Stimulated activated CD8-positive, alpha-beta memory T cell treated with anti-CD3 and anti-CD28 coated beads, Interleukin-7, amount 100 ng/mL, for 48 hours (primary cell): ENCODE measurements at regions not wholly inside any gene's neighbourhood (a gene's known extent, or its start where the extent isn't known, plus 50 kb on each side); places are given as distances from the start of the nearest gene placed in this dataset.

Experiments
- DNase-seq, 2 donors: peaks; one replicate each; pipeline ENCODE4 v3.0.0-alpha.2; 2020; ENCODE audit warnings: low read depth in 1 of 2; ENCODE audit errors: extremely low read depth in 1 of 2

DNA sequence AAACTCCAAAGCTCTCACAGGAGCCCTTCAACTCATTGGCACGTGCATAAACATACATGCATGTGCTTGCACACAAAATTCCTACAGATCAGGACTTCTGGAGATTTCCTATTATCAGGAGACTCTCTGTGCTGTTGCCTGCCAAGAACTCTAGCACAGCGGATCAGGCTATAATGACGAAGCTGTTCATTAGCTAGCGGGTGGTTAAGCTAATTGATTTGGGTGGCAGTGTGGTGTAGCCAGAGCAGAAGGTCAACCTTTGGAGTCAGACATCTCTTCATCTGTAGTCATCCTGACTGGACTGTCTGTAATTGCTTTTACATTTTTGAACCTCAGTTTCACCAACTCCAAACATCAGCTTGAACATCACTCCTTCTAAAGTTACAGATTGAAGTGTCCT, 69.0 kb downstream of the KIF2B start:
- no peak for DNase-seq

DNA sequence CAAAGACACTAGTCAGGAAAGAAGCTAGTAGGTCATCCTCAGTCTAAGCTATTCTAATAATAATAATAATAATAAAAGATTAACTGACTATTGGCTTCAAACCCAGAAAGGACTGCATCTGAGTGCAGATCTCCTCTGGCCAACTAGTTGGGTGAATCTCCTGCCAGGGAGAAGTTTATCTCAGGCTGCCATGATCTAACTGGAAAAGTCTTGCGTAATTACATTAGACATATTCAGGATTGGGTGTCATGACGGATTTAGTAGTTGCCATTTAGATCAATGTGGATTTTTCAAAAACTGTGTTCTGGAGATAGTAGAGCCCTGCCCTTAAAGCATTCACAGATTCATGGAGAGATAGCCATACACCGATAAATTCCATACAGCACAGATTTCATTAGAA, 69.5 kb downstream of the KIF2B start:
- no peak for DNase-seq

DNA sequence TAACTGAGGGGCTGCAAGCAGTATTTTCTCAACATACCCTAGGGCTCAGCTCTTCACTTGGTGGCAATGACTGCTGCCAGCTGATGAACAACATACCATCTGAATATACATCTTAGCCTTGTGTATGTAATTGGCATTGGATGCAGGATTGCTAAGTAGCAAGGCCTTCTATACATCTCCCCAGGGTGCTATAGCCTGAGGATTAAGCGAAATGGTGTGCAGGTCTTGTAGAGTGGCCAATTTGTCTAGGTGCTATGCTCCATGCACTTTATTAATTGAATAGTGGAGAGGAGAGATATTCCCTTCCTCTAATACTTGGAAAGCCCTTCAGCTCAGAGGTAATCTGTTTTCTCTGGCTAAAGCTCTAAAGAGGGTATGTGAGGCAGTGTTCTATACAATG, 71.9 kb downstream of the KIF2B start:
- DNase-seq: no peak

DNA sequence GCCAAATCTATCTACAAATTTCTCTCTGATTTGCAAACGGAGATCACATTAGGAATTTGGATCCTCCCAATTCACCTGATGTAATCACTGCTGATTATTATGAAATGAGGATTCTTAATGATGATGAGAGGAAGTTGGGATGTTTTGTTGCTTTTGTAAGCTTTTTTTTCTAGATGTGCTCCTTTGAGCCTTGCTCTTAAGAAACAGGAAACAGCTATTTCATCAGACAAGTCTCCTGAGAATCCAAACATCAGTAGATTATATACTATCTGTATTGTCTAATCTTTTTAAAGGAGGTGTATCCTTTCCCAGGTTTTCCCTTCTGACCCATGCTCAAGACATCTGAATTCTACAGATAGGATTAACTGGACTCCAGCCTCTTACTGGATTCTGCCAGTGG, 73.3 kb downstream of the KIF2B start:
- DNase-seq: no peak

DNA sequence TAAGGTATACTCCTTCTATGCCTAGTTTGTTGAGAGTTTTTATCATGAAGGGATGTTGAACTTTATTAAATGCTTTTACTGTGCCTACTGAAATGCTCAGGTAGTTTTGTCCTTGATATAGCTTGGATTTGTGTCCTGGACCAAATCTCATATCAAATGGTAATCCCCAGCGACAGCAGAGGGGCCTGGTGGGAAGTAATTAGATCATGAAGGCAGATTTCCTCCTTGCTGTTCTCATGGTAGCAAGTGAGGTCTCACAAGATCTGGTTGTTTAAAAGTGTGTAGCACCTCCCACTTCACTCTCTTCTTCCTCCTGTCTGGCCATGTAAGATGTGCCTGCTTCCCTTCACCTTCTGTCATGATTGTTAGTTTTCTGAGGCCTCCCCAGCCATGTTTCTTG, 78.2 kb downstream of the KIF2B start:
- no peak for DNase-seq

DNA sequence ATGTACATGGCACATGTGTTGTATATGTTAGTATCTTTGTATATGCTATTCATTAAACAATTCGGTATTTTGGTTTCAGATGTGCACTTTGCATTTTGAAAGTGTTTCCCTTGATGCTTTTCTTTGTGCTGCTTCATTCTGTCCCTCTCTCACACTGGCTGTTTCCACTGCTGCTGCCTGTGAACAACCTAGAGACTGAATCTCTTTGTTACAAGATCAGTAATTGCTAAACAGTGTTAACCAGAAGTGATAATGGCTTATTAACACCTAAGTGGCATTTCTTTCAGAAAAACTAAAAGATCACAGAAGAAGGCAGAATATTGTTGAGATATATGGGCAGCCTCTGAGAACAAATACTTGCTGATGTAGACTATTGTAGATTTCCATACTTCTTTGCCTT, 84.7 kb downstream of the KIF2B start:
- no peak for DNase-seq

DNA sequence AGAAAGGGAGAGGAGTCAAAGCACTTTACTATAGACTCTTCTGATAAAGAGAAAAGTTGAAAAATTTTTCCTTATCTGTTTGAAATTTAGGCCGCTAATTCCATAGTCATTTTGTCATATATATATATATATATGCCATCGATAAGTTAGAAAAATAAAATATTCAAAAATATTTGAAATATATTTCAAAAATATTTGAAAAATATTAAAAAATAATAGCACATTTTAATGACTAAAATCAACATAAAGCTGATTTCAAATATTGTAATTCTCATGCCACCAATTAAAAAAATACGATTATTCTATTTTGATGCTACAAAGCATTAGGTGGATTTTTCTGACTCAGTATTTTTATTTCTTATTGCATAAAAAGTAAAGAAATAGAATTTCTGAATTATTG, 87.1 kb downstream of the KIF2B start:
- no peak for DNase-seq

DNA sequence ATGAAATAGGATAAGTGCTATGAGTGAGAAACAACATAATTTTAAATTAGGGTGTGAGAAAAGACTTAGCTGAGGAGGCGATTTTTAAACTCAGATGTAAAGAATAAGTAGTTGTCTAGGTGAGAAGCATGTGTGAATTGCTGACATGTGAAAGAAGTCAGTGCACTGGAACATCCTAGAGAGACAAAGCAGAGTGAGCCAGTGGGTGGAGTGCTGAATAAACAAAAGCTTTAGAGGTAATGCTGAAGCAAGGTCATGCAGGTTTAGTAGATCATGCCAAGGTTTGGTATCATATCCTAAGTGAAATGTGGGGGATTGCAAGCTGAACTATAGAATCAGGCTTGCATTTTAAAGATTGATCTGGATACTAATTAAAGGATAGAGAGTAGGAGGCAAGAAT, 89.4 kb downstream of the KIF2B start:
- no peak for DNase-seq

DNA sequence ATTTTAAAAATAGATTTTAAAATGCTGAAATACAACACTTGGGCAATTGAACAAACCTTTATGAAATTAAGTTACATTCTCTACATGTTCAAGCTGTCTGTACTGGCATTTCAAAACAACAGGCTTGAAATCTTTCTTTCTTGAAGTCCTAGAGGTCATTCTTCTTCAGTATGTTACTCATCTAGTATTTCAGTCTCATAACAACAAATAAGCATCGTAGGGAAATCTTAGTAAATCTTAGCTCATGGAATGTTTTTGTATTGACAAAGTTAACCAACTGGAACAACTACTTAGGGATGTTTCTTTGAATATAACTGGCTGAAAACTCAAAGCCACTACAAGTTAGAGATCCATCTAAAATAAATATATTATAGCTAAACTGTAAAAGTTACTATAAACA, 96.6 kb downstream of the KIF2B start:
- DNase-seq: no peak

DNA sequence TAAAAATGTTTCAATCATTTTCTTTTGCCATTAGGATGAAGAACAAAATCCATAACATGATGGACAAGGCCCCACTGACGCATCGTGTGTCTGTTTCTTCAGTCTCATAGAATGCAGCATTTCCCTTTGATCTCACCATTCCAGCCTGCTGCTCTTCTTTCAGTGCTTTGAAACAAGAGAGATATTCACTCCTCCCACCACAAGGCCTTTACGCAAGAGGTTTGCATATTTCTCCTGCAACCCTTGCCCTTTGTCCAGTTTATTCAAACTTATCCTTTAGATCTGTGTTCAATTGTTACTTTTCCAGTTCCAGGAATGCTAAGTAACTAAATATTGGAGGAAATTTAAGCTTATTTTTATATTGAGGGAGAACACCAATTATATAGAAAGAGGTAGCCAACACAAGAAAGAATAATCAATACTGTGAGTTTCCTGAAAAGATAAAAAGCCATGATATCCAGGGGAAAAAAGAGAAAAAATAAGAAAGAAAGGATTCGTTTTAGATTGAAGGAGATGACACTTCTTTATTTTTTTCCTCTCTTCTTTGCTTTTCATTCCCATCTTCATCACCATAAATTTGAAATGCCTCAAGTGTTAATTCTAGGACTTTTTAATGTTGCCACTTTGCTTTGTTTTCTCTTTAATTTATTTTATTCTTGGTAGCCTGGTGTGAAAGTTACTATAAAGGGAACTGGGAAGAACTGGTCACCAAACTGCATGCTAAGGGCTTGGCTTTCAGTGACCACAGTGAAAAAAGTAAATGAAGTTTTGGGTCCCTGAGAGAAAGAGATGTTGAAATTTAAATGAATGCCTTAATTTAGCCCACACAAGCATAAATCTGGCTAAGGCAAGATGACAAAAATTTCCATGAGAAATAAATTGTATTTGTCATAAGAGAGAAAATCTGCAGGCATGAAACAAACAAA, 102.1 kb downstream of the KIF2B start:
- DNase-seq: no peak

DNA sequence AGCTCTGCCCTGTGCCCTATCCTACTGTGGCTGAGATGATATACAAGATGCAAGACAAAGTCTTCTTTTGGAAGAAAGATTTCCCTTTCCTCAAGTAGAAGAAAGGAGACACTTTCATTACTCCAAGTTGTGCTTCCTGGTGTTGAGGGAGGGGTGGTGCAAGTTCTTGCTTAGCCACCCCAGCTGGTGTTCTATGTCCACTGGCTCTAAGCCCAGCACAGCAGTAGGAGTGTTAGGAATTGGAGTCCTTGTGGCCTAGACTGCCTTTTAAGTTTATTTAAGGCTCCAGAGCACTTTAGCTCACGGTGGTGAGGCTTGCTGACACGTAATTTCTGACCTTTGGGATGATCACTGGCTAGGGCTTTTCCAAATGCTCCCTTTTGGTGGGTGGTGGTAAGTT, 109.7 kb downstream of the KIF2B start:
- no peak for DNase-seq

DNA sequence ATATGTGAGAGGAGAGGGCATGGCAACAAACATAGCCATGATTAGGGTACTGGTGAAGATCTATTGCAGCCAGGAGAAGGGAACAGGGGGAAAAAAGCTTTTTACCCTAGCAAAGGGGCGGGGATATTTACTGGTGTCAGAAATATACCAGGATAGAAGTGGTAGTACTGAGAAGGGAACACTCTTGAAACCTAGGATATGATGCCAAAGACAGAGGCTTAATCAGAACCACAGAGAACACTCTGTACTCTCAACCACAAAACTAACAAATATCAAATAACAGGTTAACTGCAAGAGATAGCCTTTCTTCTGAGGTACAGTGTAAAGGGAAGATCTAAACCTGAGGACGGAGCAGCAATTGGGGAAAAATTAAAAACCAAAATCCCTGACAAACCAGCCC, 112.2 kb downstream of the KIF2B start:
- DNase-seq: no peak

DNA sequence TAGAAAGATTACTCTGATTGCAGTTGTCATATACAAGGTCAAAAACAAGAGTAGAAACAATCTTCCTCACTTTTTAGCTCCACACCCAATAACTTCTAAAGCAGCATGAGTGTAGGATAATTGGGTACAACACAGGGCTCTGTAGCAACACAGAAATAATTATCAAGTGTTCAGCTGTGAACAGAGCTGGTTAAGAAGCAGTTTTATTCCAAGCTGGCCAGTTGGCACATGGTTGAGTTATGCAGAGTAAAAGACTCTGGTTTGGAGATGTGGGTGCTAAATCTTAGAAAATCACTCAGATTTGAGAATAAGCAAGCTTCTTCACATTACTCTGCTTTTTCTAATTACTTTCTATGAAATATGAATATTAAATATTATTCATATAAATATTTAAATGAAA, 118.5 kb downstream of the KIF2B start:
- DNase-seq: no peak

DNA sequence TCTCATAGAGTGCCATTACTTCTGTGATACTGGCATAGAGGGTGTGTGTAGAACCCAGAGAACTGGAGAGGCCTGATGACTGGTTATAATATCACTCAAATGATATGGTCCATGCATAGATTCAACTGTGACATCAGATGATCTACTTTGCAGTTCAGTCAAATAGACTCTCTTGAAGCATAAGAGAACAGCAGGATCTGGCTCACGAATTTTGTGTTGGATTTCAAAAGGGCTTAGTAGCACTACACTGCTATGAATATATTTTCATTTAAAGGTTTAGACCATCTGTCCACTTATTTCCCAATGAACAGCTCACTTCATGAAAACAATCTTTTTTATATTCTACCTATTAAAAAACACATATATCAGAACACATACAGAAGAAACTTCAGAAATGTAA, 119.7 kb downstream of the KIF2B start:
- no peak for DNase-seq

DNA sequence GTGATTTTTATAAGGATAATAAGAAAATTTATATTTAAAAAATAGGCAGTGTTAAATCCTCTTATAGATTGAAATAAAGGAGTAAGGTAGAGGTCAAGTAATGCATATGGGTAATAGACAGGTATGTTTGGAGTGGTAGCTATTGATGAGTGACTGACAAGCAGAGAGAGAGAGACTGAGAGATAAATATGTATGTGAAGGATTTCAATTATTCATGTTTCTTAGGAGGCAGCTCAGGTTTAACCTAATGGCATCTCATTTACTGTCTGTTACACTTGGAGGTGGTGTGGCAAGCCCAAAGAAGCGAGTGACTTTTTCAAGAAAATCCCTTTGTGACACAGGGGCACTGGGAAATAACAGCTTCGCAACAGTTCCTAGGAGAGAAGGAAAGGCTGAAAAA, 120.2 kb downstream of the KIF2B start:
- no peak for DNase-seq

DNA sequence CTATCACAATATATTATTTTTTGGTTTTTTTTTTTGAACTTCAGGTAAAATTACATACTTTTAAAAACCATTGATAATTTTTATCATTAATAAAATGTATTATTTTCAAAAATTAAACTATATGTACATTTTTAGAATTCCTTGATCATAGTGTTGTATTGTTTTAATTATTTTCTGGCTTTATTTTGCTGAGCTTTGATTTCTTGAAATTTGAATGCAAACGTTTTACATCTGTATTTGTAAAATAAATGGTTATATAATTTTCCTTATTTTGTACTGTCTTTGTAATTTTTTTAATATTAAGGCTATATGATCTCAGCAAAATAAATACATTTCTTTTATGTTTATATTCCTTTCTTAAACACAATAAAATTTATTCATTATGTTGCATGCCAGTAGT, 125.6 kb downstream of the KIF2B start:
- DNase-seq: no peak

DNA sequence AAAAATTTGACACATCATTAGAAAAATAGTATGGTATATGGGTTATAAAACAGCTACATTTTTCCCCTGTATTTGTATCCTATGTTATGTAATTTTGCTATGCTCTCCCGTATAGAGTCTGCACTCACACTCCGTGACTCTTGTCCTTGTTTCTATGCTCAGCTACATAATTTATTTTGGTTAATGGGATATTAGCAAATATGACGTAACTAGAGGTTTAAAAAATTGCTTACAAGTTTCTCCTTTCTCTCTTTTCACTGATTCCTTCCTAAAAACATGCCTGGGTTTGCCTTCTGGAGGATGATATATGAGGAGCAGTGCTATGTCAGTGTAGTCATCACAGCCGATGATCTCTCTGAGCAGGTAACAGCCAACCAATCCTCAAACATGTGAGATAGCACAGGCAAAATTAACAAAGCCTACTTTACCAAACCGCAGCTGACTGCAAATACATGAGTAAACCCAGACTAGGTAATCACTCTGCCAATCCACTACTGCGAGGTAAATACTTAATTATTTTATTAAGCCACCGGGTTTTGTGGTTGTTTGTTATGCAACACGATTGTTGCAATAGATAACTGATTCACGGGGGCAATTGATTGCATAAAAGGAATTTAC, 126.9 kb downstream of the KIF2B start:
- no peak for DNase-seq

DNA sequence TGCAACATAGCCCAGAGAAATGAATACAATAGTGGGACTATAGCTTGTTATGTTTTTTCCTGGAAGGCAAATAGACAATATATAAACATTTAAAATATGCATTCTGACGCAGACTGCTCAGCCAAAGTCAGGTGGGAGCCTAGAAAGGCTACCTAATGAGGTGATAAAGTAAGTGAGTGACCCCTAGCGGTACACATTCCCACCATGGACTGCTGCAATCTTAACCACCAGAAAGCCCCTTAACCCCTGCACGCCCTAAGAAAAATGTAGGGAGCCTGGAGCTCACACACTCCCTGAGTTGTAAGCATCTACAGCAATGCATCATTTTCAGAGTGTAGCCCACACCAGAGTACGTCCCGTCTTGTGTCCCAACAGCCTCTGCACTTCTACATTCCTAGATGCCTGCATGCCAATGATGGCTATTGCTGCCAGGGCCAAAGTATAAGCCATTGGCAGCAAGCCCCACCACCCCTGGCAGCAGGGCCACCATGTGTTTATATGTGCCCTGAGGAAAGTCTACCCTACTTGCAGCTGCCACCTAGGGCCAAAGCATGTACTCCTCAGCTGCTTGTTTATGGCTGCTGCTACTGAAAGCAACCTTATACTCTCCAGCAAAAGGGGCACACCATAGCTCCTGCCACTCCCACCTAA, 127.6 kb downstream of the KIF2B start:
- DNase-seq: no peak

DNA sequence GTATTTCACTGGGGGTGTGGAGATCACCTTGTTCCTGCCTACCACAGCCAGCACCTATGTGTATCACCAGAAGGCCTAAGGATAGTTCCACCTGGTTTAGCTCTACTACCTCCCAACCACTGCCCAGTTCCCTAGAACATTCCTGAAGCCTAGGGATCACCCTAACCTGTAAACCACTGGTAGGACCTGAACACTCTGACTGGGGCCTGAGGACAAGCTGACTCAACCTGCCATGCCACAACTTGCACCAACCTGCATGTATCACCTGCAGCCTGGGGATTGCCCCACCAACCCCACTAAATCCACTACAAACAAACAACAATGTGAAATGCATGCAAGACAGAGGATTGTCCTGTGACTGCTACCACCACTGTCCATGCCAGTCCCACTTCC, 128.1 kb downstream of the KIF2B start:
- no peak for DNase-seq

DNA sequence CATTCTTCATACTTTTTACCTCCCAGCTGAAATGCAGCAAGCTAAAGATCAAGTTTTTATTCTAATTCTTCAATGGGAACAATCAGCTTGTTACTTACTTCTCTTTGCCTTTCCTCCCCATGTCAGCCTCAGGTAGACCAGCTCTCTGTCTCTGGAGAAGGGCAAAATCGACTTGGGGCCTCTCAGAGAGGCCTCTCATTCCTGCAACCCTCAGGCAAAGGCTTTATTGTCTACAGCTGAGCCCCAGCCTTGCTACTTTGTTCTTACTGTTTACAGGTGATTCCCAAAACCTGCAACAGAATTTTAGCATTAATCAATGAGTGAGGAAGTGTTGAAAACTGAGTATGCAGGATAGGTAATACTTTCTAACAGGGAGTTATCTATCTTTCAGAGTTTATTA, 148.6 kb downstream of the KIF2B start:
- no peak for DNase-seq

DNA sequence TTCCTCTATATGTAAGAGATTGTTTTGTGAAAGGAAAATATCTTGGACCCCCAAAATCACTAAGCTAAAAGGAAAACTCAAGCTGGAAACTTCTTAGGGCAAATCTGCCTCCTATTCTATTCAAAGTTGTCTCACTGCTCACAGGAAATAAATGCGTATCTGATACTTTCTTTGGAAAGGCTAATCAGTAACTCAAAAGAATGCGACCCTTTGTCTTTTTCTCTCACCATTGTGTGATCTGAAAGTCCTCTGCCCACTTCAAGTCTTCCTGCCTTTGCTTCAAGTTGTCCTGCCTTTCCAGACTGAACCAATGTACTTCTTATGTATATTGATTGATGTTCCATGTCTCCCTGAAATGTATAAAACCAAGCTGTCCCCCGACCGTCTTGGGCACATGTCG, 157.3 kb downstream of the KIF2B start:
- no peak for DNase-seq

DNA sequence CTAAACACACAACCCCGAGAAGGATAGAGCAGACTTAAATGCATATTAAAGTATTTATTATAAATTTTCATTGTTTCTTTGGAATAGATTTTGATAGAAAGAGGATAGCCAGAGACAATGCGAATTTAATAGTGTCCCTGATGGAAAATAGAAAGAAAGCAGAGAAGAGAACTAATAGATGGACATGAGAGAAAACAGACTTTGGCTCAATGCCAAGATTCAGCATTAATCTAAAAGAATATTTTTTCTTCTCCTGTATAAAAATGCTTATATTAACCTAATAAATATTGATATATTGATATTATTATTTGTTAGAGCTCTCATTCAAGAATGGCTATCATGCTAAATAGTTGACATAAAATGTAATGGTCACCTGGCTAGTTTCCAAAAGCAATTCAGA, 173.4 kb downstream of the KIF2B start:
- no peak for DNase-seq
